GM12878 (cell line): ENCODE measurements at regions not wholly inside any gene's neighbourhood (a gene's known extent, or its start where the extent isn't known, plus 50 kb on each side); places are given as distances from the start of the nearest gene placed in this dataset.

Source experiments
- ATAC-seq: fragments of 200-7000 bp; cut with Tn5 transposase; 3 replicates; pipeline ENCODE4 v1.9.1; 2020; ENCODE audit warnings: mild to moderate bottlenecking, moderate library complexity
- BruUV-seq: library from RNA; stranded (reverse); fragments of 400-500 nt; replicated peaks from 2 replicates; lab custom pipeline; 2021; lab: Mats Ljungman, UMichigan
- CTCF ChIA-PET: fragments of 300-600 bp; sonication (Branson Sonifier 250); formaldehyde crosslinking; extraction: SDS; loops from one replicate; lab custom pipeline; 2021; ENCODE audit warnings: inconsistent platforms; lab: Yijun Ruan, JAX
- POLR2A ChIA-PET: fragments of 350-600 bp; formaldehyde crosslinking; extraction: SDS; loops from one replicate; lab custom pipeline; 2021; ENCODE audit warnings: inconsistent platforms; lab: Charles Lee
- RAD21 ChIA-PET: fragments of 300-600 bp; sonication (Branson Sonifier 250); formaldehyde crosslinking; loops from one replicate; lab custom pipeline; 2023; ENCODE audit warnings: antibody characterized with exemption; ENCODE audit not compliant: unreplicated experiment; lab: Charles Lee
- SMC1A ChIA-PET: fragments of 300-600 bp; sonication (Branson Sonifier 250); formaldehyde crosslinking; loops from one replicate; lab custom pipeline; 2023; ENCODE audit not compliant: unreplicated experiment, uncharacterized antibody; lab: Charles Lee
- DNase-seq: peaks from one replicate; pipeline ENCODE4 v3.0.0-alpha.2; 2011; ENCODE audit warnings: low read depth, low spot score
- FAIRE-seq: peaks from 3 replicates; lab custom pipeline; 2011; peaks lifted over from hg19 to GRCh38; lab: Jason Lieb, UNC
- H2AFZ ChIP-seq: 2 replicates; pipeline ENCODE4 v1.6.0; 2011; ENCODE audit warnings: low read depth, low read length, control low read depth; ENCODE audit not compliant: control insufficient read depth
- H3K27ac ChIP-seq: 2 replicates; pipeline ENCODE4 v1.5.1; 2011; ENCODE audit warnings: control low read depth; ENCODE audit not compliant: control insufficient read depth, insufficient read depth
- H3K27me3 ChIP-seq, 2 experiments: replicated peaks in 1 of 2; 2 replicates each; pipeline versions ENCODE4 v1.6.0 to v1.6.1; 2011; ENCODE audit warnings: low read length in 1 of 2; ENCODE audit not compliant: control insufficient read depth in 2 of 2, insufficient read depth in 2 of 2
- H3K36me3 ChIP-seq, 2 experiments: 2 replicates each; pipeline ENCODE4 v1.5.1; 2011; ENCODE audit warnings: low read length in 1 of 2; ENCODE audit not compliant: control insufficient read depth in 2 of 2, insufficient read depth in 2 of 2
- H3K4me1 ChIP-seq: 2 replicates; pipeline ENCODE4 v1.6.1; 2011; ENCODE audit warnings: mild to moderate bottlenecking, low read length, moderate library complexity, mixed read lengths; ENCODE audit not compliant: control insufficient read depth, insufficient read depth
- H3K4me2 ChIP-seq: 2 replicates; pipeline ENCODE4 v1.6.0; 2011; ENCODE audit warnings: control low read depth; ENCODE audit not compliant: control insufficient read depth, insufficient read depth
- H3K4me3 ChIP-seq: fragments of 200-600 bp; sonication (generic); 2 replicates; pipeline ENCODE4 v1.5.1; 2016
- H3K79me2 ChIP-seq: 2 replicates; pipeline ENCODE4 v1.6.0; 2011; ENCODE audit warnings: low read length; ENCODE audit not compliant: control insufficient read depth, insufficient read depth
- H3K9ac ChIP-seq: 2 replicates; pipeline ENCODE4 v1.8.0; 2011; ENCODE audit warnings: low read length, control low read depth, mixed read lengths; ENCODE audit not compliant: control insufficient read depth, insufficient read depth
- H3K9me3 ChIP-seq: replicated peaks from 3 replicates; pipeline ENCODE4 v1.5.1; 2011; ENCODE audit warnings: mild to moderate bottlenecking, low read length; ENCODE audit not compliant: control insufficient read depth, insufficient read depth
- H4K20me1 ChIP-seq: 2 replicates; pipeline ENCODE4 v1.6.0; 2011; ENCODE audit not compliant: control insufficient read depth, insufficient read depth
- ASH2L ChIP-seq: fragments of 300-600, 200-600 bp; sonication (generic); IDR thresholded peaks from 2 replicates; pipeline ENCODE4 v1.6.1; 2017; ENCODE audit warnings: low read depth, mild to moderate bottlenecking, borderline replicate concordance
- BCLAF1 ChIP-seq: fragments of 450-650 bp; IDR thresholded peaks from 2 replicates; pipeline ENCODE4 v1.6.1; 2017; ENCODE audit warnings: antibody characterized with exemption, mild to moderate bottlenecking, moderate library complexity
- CEBPZ ChIP-seq: fragments of 150-350 bp; IDR thresholded peaks from 2 replicates; pipeline ENCODE4 v1.6.1; 2016; ENCODE audit warnings: low read depth, low read length
- CUX1 ChIP-seq: IDR thresholded peaks from 2 replicates; pipeline ENCODE4 v1.6.1; 2012; ENCODE audit warnings: improper control_type of control experiment, low read depth, low read length; ENCODE audit not compliant: insufficient replicate concordance
- PKNOX1 ChIP-seq: fragments of 450-650 bp; IDR thresholded peaks from 2 replicates; pipeline ENCODE4 v1.6.1; 2016; ENCODE audit warnings: mild to moderate bottlenecking
- RAD21 ChIP-seq: IDR thresholded peaks from 2 replicates; pipeline ENCODE4 v1.6.1; 2011; ENCODE audit warnings: mild to moderate bottlenecking, low read depth, low read length, moderate library complexity; ENCODE audit not compliant: insufficient read depth
- SKIL ChIP-seq: fragments of 450-650 bp; IDR thresholded peaks from 2 replicates; pipeline ENCODE4 v1.6.1; 2017; ENCODE audit warnings: mild to moderate bottlenecking, low read depth, inconsistent platforms; ENCODE audit not compliant: poor library complexity, severe bottlenecking
- SPI1 ChIP-seq: IDR thresholded peaks from 2 replicates; pipeline ENCODE4 v1.6.1; 2011; ENCODE audit warnings: low read depth, mild to moderate bottlenecking, low read length, moderate library complexity, borderline replicate concordance; ENCODE audit not compliant: insufficient read depth
- WGBS: methylation state at CpG from one replicate; pipeline ENCODE4 v1.1.6; 2016; ENCODE audit warnings: low lambda C conversion rate; ENCODE audit not compliant: insufficient replicate concordance, insufficient coverage; ENCODE audit errors: missing lambda C conversion rate; 5-methylcytosine and 5-hydroxymethylcytosine counted together
- in situ Hi-C: fragments of 300-500 bp; cut with MboI; formaldehyde crosslinking; loops from 9 replicates; pipeline ENCODE4 v1.14.3; 2018; ENCODE audit warnings: mixed read lengths
- intact Hi-C: fragments of 100-400 bp; cut with micrococcal nuclease; formaldehyde crosslinking; loops from one replicate; pipeline ENCODE4 v1.14.2; 2022; ENCODE audit not compliant: unreplicated experiment

GRCh38 chr4:85153221-85153620 is 186.7 kb upstream of the WDFY3 start:
- ATAC-seq = no peak
- CTCF ChIA-PET = interaction anchor here (1.3 kb wide), 1 partner anchor 594 kb away, joined by 5 read pairs; no protein-coding TSS in a partner anchor
- Histone ChIP-seq H3K4me1 (no peaks in the 10 kb centered on the region), H2AFZ (no peak overlapping the region), H3K4me2 (no peak overlapping the region), H3K9me3 (no peaks in the 10 kb centered on the region), H4K20me1 (no peaks in the 10 kb centered on the region), H3K79me2 (no peaks in the 10 kb centered on the region), H3K9ac (no peak overlapping the region), H3K27me3 (no peaks in the 10 kb centered on the region), H3K36me3 (no peaks in the 10 kb centered on the region), H3K27ac (no peak overlapping the region), H3K4me3 (no peak overlapping the region)
- no TSS peak for BruUV-seq
- SMC1A ChIA-PET = interaction anchor here (1.0 kb wide), 1 partner anchor 28 kb away, joined by 3 read pairs; no protein-coding TSS in a partner anchor
- RAD21 ChIA-PET = no interaction called here
- intact Hi-C loops = no loop called here
- DNase-seq = no peak
- in situ Hi-C loops = no loop called here
- POLR2A ChIA-PET = no interaction called here
- WGBS = 0% methylated on average over 1 of the region's 1 CpG
- no peak for FAIRE-seq
- TF ChIP-seq SKIL (no peak), ASH2L (no peak), CEBPZ (no peak), SPI1 (no peak), PKNOX1 (no peak), BCLAF1 (no peak), CUX1 (no peak), RAD21 (no peak)
